ENCODE measurements at regions not wholly inside any gene's neighbourhood (a gene's known extent, or its start where the extent isn't known, plus 50 kb on each side); places are given as distances from the start of the nearest gene placed in this dataset.

GRCh38 chr10:63865210-63865609, 344.0 kb downstream of the REEP3 start:
- no peak for DNase-seq (ENCODE audit: low read depth)
- no peak for TF ChIP-seq CTCF (IDR thresholded peaks at IDR 0.05; ENCODE audit: insufficient read depth, low read depth, low read length, missing control alignments)
- H3K4me3 ChIP-seq (ENCODE audit: low read depth, low read length): no peak overlapping the region

- TF ChIP-seq CTCF (IDR thresholded peaks at IDR 0.05; ENCODE audit: insufficient read depth, low read depth, low read length, missing control alignments): peak; percentile 79
- DNase-seq (ENCODE audit: low read depth): peak; percentile 47
- no peak overlapping the region for H3K4me3 ChIP-seq (ENCODE audit: low read depth, low read length)
Observed at GRCh38 chr10:63866075-63866746, 345.0 kb downstream of the REEP3 start.

- no peak for DNase-seq (ENCODE audit: low read depth)
- peak; percentile 24 for TF ChIP-seq CTCF (IDR thresholded peaks at IDR 0.05; ENCODE audit: insufficient read depth, low read depth, low read length, missing control alignments)
- no peak overlapping the region for H3K4me3 ChIP-seq (ENCODE audit: low read depth, low read length)
Observed at GRCh38 chr10:63866747-63867140, 345.5 kb downstream of the REEP3 start.

GRCh38 chr10:63878428-63878827, 357.2 kb downstream of the REEP3 start:
- no peak for DNase-seq (ENCODE audit: low read depth)
- TF ChIP-seq CTCF (IDR thresholded peaks at IDR 0.05; ENCODE audit: insufficient read depth, low read depth, low read length, missing control alignments): no peak

GRCh38 chr10:63883861-63884260, 362.7 kb downstream of the REEP3 start:
- DNase-seq (ENCODE audit: low read depth): no peak
- no peak for TF ChIP-seq CTCF (IDR thresholded peaks at IDR 0.05; ENCODE audit: insufficient read depth, low read depth, low read length, missing control alignments)
- H3K4me3 ChIP-seq (ENCODE audit: low read depth, low read length): no peak overlapping the region

More at GRCh38 chr10:63878428-63878827, 357.2 kb downstream of the REEP3 start:
- H3K4me3 ChIP-seq (ENCODE audit: low read depth, low read length): no peak overlapping the region

- DNase-seq (ENCODE audit: low read depth): no peak
- TF ChIP-seq CTCF (IDR thresholded peaks at IDR 0.05; ENCODE audit: insufficient read depth, low read depth, low read length, missing control alignments): no peak
- no peak overlapping the region for H3K4me3 ChIP-seq (ENCODE audit: low read depth, low read length)
Observed at GRCh38 chr10:63884426-63884825, 363.2 kb downstream of the REEP3 start.

- H3K4me3 ChIP-seq (ENCODE audit: low read depth, low read length): no peak overlapping the region
- no peak for TF ChIP-seq CTCF (IDR thresholded peaks at IDR 0.05; ENCODE audit: insufficient read depth, low read depth, low read length, missing control alignments)
- no peak for DNase-seq (ENCODE audit: low read depth)
Observed at GRCh38 chr10:63885156-63885555, 364.0 kb downstream of the REEP3 start.
